Cardiac muscle cell (in vitro differentiated cells and primary cell): ENCODE measurements at regions not wholly inside any gene's neighbourhood (a gene's known extent, or its start where the extent isn't known, plus 50 kb on each side); places are given as distances from the start of the nearest gene placed in this dataset.

Experiments
- DNase-seq, 2 donors: peaks; one replicate each; pipeline versions ENCODE4 v3.0.0 to v3.0.0-alpha.2; 2010 to 2017; ENCODE audit warnings: low read depth in 1 of 2, low spot score in 1 of 2
- H3K27ac ChIP-seq: fragments of 200-600 bp; sonication (generic); 2 replicates; pipeline ENCODE4 v1.5.1; 2016
- H3K27me3 ChIP-seq: fragments of 200-600 bp; sonication (generic); 2 replicates; pipeline ENCODE4 v1.6.0; 2016; ENCODE audit warnings: control low read depth
- H3K36me3 ChIP-seq: fragments of 200-600 bp; sonication (generic); 2 replicates; pipeline ENCODE4 v1.5.1; 2016; ENCODE audit warnings: control low read depth
- H3K4me1 ChIP-seq: fragments of 200-600 bp; sonication (generic); 2 replicates; pipeline ENCODE4 v1.8.1; 2017; ENCODE audit warnings: low read depth, mild to moderate bottlenecking, mixed run types
- H3K4me3 ChIP-seq: fragments of 200-600 bp; sonication (generic); 2 replicates; pipeline ENCODE4 v1.5.1; 2016; ENCODE audit warnings: mild to moderate bottlenecking
- H3K9me3 ChIP-seq: fragments of 200-600 bp; sonication (generic); 2 replicates; pipeline ENCODE4 v1.5.1; 2017; ENCODE audit warnings: low read depth, mild to moderate bottlenecking, control low read depth
- TF ChIP-seq, protein P1 (sequence below): IDR thresholded peaks from 2 replicates; pipeline ENCODE4 v1.5.1; 2012; ENCODE audit warnings: low read depth, mild to moderate bottlenecking, low read length

DNA sequence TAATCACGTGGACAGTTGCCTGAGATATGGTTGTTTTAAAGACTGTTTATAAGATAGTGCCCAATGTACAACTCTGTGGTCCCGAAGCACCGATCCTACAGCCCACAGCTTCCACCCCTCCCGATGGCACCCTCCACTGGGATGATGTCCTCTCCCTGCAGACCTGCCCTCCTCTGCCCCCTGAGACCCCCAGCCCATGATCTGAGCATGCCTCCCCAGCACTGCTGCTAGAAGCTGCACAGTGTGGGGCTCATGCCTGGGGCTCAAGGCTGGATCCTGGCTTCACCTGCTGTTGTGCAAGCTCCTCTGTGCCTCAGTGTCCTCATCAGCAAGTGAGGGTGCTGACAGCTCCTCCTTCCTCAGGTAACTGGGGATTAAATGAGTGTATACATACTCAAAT lies 254.7 kb upstream of the MKI67 start:
- H3K4me3 ChIP-seq, result no peak overlapping the region
- TF ChIP-seq, protein P1, sequence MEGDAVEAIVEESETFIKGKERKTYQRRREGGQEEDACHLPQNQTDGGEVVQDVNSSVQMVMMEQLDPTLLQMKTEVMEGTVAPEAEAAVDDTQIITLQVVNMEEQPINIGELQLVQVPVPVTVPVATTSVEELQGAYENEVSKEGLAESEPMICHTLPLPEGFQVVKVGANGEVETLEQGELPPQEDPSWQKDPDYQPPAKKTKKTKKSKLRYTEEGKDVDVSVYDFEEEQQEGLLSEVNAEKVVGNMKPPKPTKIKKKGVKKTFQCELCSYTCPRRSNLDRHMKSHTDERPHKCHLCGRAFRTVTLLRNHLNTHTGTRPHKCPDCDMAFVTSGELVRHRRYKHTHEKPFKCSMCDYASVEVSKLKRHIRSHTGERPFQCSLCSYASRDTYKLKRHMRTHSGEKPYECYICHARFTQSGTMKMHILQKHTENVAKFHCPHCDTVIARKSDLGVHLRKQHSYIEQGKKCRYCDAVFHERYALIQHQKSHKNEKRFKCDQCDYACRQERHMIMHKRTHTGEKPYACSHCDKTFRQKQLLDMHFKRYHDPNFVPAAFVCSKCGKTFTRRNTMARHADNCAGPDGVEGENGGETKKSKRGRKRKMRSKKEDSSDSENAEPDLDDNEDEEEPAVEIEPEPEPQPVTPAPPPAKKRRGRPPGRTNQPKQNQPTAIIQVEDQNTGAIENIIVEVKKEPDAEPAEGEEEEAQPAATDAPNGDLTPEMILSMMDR, result no peak
- no peaks in the 10 kb centered on the region for H3K4me1 ChIP-seq
- H3K27ac ChIP-seq, result no peak overlapping the region
- H3K27me3 ChIP-seq, result peaks cover 9% of the 10 kb centered on the region
- no peaks in the 10 kb centered on the region for H3K9me3 ChIP-seq
- no peak for DNase-seq
- no peaks in the 10 kb centered on the region for H3K36me3 ChIP-seq

DNA sequence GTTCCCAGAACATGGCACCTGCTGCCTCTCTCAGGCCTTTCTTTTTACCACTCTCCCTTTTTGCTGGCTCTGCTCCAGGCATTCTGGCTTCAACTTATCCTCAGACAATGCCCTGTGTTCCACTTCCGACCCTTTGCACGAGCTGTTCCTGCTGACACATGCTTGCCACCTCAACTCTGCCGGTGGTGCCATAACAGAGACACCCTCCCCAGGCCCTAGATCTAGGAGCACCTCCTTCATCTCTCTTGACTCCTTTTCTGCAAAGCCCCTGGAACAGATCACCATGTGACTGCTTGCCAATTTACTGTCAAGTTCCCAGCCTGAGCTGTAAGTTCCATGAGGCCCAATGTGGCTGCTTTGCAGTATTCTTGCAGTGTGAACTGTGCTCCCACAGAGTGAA lies 256.0 kb upstream of the MKI67 start:
- H3K36me3 ChIP-seq, result no peaks in the 10 kb centered on the region
- no peak overlapping the region for H3K27ac ChIP-seq
- no peak for DNase-seq
- TF ChIP-seq, protein P1, result no peak
- no peak overlapping the region for H3K4me3 ChIP-seq
- H3K9me3 ChIP-seq, result no peaks in the 10 kb centered on the region
- no peaks in the 10 kb centered on the region for H3K4me1 ChIP-seq
- peaks cover 9% of the 10 kb centered on the region for H3K27me3 ChIP-seq

- Histone ChIP-seq H3K27me3 (peaks cover 12% of the 10 kb centered on the region), H3K4me1 (no peaks in the 10 kb centered on the region), H3K4me3 (no peak overlapping the region), H3K27ac (no peak overlapping the region), H3K9me3 (no peaks in the 10 kb centered on the region), H3K36me3 (no peaks in the 10 kb centered on the region)
- TF ChIP-seq, protein P1, result no peak
- no peak for DNase-seq
Observed at GRCh38 chr10:128384831-128385230, 258.6 kb upstream of the MKI67 start.

- no peaks in the 10 kb centered on the region for H3K36me3 ChIP-seq
- TF ChIP-seq, protein P1, result no peak
- peaks cover 3% of the 10 kb centered on the region for H3K27me3 ChIP-seq
- no peaks in the 10 kb centered on the region for H3K9me3 ChIP-seq
- DNase-seq, result no peak
- no peak overlapping the region for H3K27ac ChIP-seq
- no peak overlapping the region for H3K4me3 ChIP-seq
- no peaks in the 10 kb centered on the region for H3K4me1 ChIP-seq
Observed at GRCh38 chr10:128386231-128386630, 260.0 kb upstream of the MKI67 start.

GRCh38 chr10:128386816-128387604 lies 260.8 kb upstream of the MKI67 start:
- Histone ChIP-seq H3K36me3 (no peaks in the 10 kb centered on the region), H3K4me3 (no peak overlapping the region), H3K4me1 (no peaks in the 10 kb centered on the region), H3K27ac (no peak overlapping the region), H3K27me3 (peaks cover 3% of the 10 kb centered on the region), H3K9me3 (no peaks in the 10 kb centered on the region)
- TF ChIP-seq, protein P1, result no peak
- no peak for DNase-seq

GRCh38 chr10:128390596-128390995 lies 264.4 kb upstream of the MKI67 start:
- no peak overlapping the region for H3K4me3 ChIP-seq
- H3K4me1 ChIP-seq, result no peaks in the 10 kb centered on the region
- H3K27ac ChIP-seq, result no peak overlapping the region
- TF ChIP-seq, protein P1, result no peak
- no peak for DNase-seq
- peaks cover 3% of the 10 kb centered on the region for H3K27me3 ChIP-seq
- H3K36me3 ChIP-seq, result no peaks in the 10 kb centered on the region
- no peaks in the 10 kb centered on the region for H3K9me3 ChIP-seq
